ENCODE measurements at regions not wholly inside any gene's neighbourhood (a gene's known extent, or its start where the extent isn't known, plus 50 kb on each side); places are given as distances from the start of the nearest gene placed in this dataset.
A peak's percentile ranks its signal among the peaks of the same experiment; 100 is the strongest.
"Not testable (repeated sequence)": the region's sequence is repeated elsewhere in the genome, so short reads cannot be mapped to it uniquely, and the experiment has no call there.

- not testable (repeated sequence) for DNase-seq (ENCODE audit: low spot score)
These were observed 2226.0 kb upstream of the DEFB115 start for GRCh38 chr20:29031262-29031982.

GRCh38 chr20:29044239-29044638 is 2213.2 kb upstream of the DEFB115 start:
- DNase-seq (ENCODE audit: low spot score): not testable (repeated sequence)

- DNase-seq (ENCODE audit: low spot score): not testable (repeated sequence)
These were observed 2207.4 kb upstream of the DEFB115 start for GRCh38 chr20:29050008-29050606.

GRCh38 chr20:29057866-29058484 is 2199.5 kb upstream of the DEFB115 start:
- peak; percentile 9 for DNase-seq (ENCODE audit: low spot score)

- not testable (repeated sequence) for DNase-seq (ENCODE audit: low spot score)
These were observed 2195.0 kb upstream of the DEFB115 start for GRCh38 chr20:29062451-29062850.

GRCh38 chr20:29066341-29066740 is 2191.1 kb upstream of the DEFB115 start:
- not testable (repeated sequence) for DNase-seq (ENCODE audit: low spot score)

- not testable (repeated sequence) for DNase-seq (ENCODE audit: low spot score)
These were observed 2183.8 kb upstream of the DEFB115 start for GRCh38 chr20:29073640-29074039.

- no peak for DNase-seq (ENCODE audit: low spot score)
These were observed 2177.4 kb upstream of the DEFB115 start for GRCh38 chr20:29079769-29080690.

- not testable (repeated sequence) for DNase-seq (ENCODE audit: low spot score)
These were observed 2175.8 kb upstream of the DEFB115 start for GRCh38 chr20:29081712-29082111.

- no peak for DNase-seq (ENCODE audit: low spot score)
These were observed 2171.8 kb upstream of the DEFB115 start for GRCh38 chr20:29085625-29086024.

- not testable (repeated sequence) for DNase-seq (ENCODE audit: low spot score)
These were observed 2171.2 kb upstream of the DEFB115 start for GRCh38 chr20:29086145-29086718.

GRCh38 chr20:29086938-29087337 is 2170.5 kb upstream of the DEFB115 start:
- DNase-seq (ENCODE audit: low spot score): no peak

GRCh38 chr20:29087887-29088286 is 2169.6 kb upstream of the DEFB115 start:
- not testable (repeated sequence) for DNase-seq (ENCODE audit: low spot score)

- DNase-seq (ENCODE audit: low spot score): peak; percentile 7
These were observed 2169.0 kb upstream of the DEFB115 start for GRCh38 chr20:29088472-29088871.

GRCh38 chr20:29089409-29089808 is 2168.1 kb upstream of the DEFB115 start:
- DNase-seq (ENCODE audit: low spot score): not testable (repeated sequence)

GRCh38 chr20:29093958-29094357 is 2163.5 kb upstream of the DEFB115 start:
- DNase-seq (ENCODE audit: low spot score): not testable (repeated sequence)

GRCh38 chr20:29096695-29097094 is 2160.8 kb upstream of the DEFB115 start:
- not testable (repeated sequence) for DNase-seq (ENCODE audit: low spot score)

- not testable (repeated sequence) for DNase-seq (ENCODE audit: low spot score)
These were observed 2149.6 kb upstream of the DEFB115 start for GRCh38 chr20:29107884-29108283.

- not testable (repeated sequence) for DNase-seq (ENCODE audit: low spot score)
These were observed 2148.1 kb upstream of the DEFB115 start for GRCh38 chr20:29109386-29109785.

GRCh38 chr20:29115097-29115496 is 2142.4 kb upstream of the DEFB115 start:
- DNase-seq (ENCODE audit: low spot score): not testable (repeated sequence)

- no peak for DNase-seq (ENCODE audit: low spot score)
These were observed 2138.3 kb upstream of the DEFB115 start for GRCh38 chr20:29119141-29119540.

- not testable (repeated sequence) for DNase-seq (ENCODE audit: low spot score)
These were observed 2137.8 kb upstream of the DEFB115 start for GRCh38 chr20:29119684-29120083.
